COR-L47 (cell line): ENCODE measurements at regions not wholly inside any gene's neighbourhood (a gene's known extent, or its start where the extent isn't known, plus 50 kb on each side); places are given as distances from the start of the nearest gene placed in this dataset.

Experiments used
- DNase-seq: peaks from one replicate; lab custom pipeline; 2025; lab: John Stamatoyannopoulos, UW

- DNase-seq: no peak
Measured at GRCh38 chr12:24226745-24227350, 277.4 kb upstream of the SOX5 start.

- DNase-seq: no peak
Measured at GRCh38 chr12:24224401-24224800, 274.9 kb upstream of the SOX5 start.

DNA sequence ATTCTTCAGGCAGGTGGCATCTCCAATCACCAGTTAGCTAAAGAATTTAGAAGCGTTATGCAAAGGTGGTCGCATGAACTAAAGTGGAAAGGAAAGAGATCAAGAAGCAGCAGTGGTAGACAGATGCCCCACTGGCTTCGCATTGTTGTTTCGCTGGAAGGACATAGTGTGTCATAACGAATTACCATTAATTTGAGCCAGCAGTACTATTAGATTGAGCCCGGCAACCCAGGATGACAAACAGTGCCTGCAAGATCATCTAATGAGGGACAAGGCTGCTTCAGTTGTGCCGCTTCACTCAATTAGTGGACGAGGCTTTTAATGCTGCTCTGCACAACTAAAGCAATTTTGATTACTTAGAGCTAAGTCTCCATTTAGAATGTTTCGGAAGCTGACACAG is 274.5 kb upstream of the SOX5 start:
- no peak for DNase-seq

DNA sequence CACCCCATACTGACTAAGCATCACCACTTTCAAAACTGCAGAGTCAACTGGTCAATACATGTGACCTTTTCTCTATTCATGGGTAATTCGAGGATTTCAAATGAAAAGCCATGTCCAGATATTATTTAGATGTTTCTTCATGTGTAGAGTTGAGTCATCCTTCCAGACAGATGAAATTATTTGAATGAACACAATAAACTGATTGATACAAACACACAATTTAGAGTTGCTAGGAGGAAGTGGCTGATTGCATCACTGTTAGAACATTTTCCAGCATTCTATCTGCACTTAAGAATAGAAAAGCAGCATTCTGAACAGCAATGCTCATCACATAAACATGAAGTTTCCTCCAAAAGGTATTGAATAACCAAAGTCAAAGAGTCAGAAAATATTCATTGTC is 273.5 kb upstream of the SOX5 start:
- no peak for DNase-seq

GRCh38 chr12:24212496-24212895 is 263.0 kb upstream of the SOX5 start:
- no peak for DNase-seq

GRCh38 chr12:24206621-24207020 is 257.2 kb upstream of the SOX5 start:
- DNase-seq: peak; percentile 28

GRCh38 chr12:24201258-24201970 is 251.9 kb upstream of the SOX5 start:
- DNase-seq: no peak

DNA sequence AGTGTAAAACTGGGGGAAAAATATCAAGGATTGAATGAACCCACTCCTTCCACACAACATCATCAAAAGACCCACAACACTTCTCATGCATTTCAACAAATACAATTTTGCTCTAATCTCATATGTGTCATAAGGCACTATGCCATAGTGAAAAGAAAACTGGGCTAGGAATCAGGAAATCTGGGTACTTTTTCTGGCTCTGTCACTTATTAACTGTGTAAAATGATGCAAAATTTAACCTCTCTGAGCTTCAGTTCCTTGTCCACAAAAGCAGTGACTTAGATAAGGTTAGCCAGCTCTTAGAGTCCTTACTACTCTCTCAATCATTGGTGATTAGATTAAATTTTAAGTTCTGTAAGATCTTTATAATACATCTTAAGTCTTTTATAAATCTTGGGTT is 250.5 kb upstream of the SOX5 start:
- DNase-seq: no peak

DNA sequence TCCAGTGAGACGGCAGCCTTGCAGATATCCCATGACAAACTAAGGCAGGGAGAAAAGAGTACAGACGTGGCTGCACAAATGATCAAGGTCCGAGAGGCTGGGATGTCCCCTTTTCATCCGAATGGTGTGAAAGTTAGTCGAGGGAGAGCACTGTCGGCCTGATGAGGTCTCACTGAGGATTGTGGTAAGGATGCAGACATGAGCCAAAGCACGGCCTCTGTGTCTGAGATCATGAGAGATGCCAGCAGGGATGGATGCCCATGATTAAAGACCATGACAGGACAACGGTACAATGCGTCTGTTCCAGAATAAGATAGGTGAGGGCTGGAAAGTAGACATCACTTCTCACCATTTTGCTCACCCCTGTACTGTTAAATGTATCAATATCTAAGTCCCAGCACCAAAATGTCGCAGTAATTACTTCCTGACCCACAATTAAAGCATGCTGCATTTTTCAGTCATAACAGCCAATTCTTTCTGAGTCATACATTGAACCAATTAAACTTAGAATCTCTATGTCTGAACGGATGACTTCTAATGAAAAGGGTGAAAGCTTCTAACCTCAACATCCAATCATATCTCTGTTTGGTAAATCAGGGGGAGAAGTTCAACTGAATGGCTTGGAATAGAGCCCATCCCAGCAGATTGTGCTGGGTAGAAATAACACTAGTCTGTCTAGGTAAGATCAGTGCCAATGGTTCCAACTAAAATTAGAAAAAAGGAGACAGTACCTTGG is 249.6 kb upstream of the SOX5 start:
- no peak for DNase-seq

GRCh38 chr12:24198070-24198469 is 248.6 kb upstream of the SOX5 start:
- no peak for DNase-seq

DNA sequence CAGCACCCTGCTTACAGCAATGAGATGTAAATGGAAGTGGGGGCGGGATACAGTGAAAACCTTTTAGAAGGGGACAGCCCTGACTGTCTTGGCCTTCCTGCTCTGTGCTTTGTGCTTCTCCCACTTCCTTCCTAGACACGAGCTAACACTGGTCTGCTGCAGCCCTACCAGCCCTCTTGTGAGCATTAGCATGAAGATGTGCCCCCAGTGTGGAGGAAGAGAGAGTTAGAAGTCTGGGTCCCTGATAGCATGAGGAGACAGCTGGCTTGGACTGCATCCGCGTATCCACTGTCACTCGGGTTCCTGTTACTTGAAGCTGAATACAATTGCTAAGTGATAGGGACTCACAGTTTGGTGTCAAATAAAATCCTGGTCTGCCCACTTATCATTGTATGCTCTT is 248.1 kb upstream of the SOX5 start:
- DNase-seq: no peak

DNA sequence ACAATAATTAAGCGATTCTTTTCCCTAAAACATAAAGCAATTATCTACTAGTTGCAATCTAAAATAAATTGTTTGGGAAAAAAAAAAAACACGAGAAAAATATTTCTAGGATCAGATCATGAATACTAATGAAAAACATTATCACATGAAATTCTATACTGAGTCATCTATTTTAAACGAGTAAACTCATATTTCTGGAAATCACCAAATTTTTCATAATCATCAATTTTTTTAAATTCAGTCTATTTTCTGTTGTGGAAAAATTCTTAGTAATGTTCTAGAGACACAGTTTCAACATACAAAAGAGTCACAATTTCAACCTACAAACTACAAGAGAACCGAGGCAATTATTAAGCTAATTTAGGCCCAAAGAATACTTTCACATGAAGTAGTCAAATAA is 245.6 kb upstream of the SOX5 start:
- no peak for DNase-seq

DNA sequence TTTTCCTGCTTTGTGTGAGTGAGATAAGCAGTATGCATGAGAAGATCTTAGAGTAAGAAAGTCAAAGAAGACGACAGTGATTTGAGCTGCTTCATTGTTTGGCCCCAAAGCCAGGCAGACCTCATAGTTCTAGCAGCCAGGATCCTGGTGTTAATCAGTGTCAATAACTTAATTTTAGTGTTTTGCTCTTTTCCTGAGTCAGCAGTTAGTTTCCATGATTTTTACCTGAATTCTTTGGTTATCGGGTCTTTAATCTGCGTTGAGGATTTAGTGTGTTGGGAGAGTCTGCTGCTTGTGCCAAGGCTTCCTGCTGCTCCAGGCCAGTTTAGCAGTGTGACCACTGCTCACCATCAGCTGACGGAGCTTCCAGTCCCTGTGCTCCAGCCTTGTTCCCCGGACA is 241.6 kb upstream of the SOX5 start:
- no peak for DNase-seq

DNA sequence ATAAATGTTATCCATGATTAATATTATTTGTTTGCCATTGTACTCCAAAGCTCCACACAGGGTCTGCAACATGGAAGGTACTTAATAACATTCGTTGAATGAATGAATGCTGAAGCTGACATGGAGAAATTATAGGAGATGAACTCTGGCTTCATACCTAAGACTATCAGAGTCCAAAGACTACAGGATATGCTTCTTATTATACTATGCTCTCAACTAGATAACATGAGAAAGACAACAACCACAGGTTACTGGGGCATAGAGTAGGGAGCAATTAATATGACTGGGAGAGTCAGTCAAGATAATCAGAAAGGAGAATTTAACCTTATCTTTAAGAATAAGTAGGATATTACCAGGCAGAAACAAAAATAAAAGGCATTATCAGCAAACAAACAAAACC is 236.3 kb upstream of the SOX5 start:
- no peak for DNase-seq

DNA sequence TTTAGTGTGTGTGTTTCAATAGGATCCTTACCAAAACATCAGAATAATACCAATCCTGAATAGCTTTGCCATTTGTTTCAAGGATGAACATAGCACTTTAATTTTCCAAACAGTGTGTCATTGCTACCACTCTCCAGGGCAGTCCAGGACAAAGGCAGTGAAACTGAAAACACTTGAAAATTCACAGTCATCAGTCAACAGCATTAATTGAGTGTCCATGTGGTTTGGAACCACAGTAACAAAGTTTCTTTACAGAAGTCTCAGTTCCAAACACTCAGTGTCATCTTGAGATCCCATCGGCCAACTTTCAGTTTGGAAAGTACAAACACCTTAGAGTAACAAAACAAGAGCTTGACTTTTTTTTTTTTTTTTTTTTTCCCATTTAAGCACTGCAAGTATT is 228.4 kb upstream of the SOX5 start:
- DNase-seq: no peak

- DNase-seq: no peak
Measured at GRCh38 chr12:24175929-24176328, 226.5 kb upstream of the SOX5 start.

DNA sequence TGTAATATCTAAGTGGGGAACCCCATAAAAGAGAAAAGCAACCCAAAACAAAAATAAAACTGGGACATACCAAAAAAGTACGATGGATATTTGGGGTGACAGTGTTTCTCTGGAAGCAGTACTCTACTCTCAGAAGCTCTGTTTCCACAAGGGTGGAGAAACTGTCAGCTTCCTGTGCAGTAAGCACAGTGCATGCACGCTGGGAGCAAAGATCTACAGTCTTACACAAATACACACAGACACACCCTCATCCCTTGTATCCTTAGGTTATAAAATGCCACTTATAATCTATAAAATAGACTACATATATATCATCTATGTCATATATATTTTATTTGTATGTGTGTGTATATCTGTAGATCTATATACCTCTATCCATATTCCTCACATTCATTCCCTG is 225.8 kb upstream of the SOX5 start:
- DNase-seq: no peak

DNA sequence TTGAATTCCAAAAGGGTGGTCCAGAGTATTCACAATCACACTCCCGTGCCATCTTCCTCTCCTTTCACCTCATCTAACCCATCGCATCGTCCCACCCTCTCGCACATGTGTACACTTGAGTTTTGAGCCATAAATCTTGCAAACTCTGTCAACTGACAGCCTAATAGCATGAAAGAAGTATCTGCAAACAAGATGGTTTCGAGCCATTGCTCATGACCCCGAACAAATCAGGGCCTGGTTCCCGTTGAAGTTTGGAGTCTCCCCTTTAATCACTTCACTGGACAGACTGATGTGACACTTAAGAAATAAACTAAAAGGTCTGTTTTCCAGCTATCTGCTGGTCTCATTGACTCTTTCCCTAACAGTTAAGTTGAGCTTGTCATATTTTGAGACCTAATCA is 223.6 kb upstream of the SOX5 start:
- no peak for DNase-seq

GRCh38 chr12:24172773-24173066 is 223.2 kb upstream of the SOX5 start:
- DNase-seq: no peak

DNA sequence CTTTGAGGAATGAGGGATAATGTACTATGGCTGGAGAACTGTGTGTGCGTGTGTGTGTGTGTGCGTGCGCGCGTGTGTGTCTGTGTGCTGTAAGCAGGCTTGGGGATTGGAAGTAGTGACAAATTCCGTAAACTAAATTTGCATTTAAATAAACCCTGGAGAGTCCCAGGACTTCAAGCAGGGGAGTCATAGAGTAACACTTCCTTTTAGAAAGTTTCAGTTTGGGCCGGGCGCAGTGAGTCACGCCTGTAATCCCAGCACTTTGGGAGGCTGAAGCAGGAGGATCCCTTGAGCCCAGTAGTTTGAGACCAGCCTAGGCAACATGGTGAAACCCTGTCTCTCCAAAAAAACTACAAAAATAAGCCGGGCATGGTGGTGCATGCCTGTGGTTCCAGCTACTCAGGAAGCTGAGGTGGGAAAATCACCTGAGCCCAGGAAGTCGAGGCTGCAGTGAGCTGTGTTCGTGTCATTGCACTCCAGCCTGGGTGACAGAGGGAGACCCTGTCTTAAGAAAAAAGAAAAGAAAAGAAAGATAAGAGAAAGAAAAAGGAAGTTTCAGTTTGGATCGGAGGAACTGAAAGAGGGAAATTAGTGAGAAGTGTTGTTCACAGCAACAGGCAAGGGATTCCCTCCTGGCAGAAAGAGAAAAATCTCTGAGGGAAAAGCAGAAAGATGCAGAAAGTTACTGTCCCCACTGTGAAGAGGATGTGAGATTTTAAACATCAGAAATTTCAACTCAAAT is 222.7 kb upstream of the SOX5 start:
- DNase-seq: no peak

DNA sequence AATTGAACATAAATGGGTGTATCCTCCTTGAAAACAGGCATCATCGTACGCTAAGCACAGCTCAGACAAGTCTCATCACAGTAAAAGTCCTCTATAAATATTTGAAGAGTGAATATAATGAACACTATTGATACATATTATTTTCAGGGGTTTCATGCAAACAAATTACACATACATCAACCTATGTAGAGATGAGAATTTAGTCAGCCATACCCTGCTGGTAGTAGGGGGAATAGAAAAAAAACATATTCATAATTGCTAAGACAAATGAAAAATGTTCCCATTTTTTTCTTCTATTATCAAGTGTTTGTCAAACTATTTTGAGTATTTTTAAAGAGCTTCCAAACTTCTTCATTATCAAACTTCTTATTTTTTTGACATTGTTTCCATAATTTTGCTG is 205.6 kb upstream of the SOX5 start:
- no peak for DNase-seq

DNA sequence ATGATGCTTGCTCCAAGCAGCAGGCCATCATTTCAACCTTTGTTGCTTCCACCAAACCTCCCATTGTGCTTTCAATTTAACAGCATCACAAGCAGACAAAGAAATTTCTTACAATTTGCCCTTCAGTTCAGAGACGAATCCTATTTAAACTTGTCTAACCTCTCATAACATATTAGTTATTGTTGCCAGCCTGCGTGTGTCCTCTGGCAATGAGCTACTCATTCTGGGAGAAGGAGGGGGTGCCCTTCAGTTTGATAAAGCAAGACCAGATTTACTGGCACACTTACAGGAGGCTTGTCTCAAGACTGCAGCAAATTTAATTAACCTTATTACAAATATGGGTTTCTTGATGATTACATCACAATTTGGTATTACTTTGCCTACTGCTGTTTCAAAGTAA is 203.6 kb upstream of the SOX5 start:
- no peak for DNase-seq

GRCh38 chr12:24152270-24152669 is 202.8 kb upstream of the SOX5 start:
- DNase-seq: no peak
